H9 (cell line): ENCODE measurements at regions not wholly inside any gene's neighbourhood (a gene's known extent, or its start where the extent isn't known, plus 50 kb on each side); places are given as distances from the start of the nearest gene placed in this dataset.

Experiments
- DNase-seq: peaks from one replicate; pipeline ENCODE4 v3.0.0-alpha.2; 2017
- H2AFZ ChIP-seq: one replicate; pipeline ENCODE4 v1.6.1; 2013; ENCODE audit warnings: mild to moderate bottlenecking, low read length, control low read depth, moderate library complexity
- H2AK5ac ChIP-seq: 2 replicates; pipeline ENCODE4 v1.6.1; 2013; ENCODE audit warnings: low read length, control low read depth, mixed read lengths; ENCODE audit not compliant: insufficient read length
- H2BK120ac ChIP-seq: one replicate; pipeline ENCODE4 v1.6.1; 2013; ENCODE audit warnings: low read depth, mild to moderate bottlenecking, low read length, control low read depth, inconsistent platforms; ENCODE audit not compliant: poor library complexity, severe bottlenecking
- H2BK12ac ChIP-seq: 2 replicates; pipeline ENCODE4 v1.6.1; 2013; ENCODE audit warnings: low read length, control low read depth, mixed read lengths, low read depth; ENCODE audit not compliant: insufficient read length
- H2BK15ac ChIP-seq: 2 replicates; pipeline ENCODE4 v1.6.1; 2013; ENCODE audit warnings: low read depth, low read length, control low read depth
- H2BK20ac ChIP-seq: one replicate; pipeline ENCODE4 v1.6.1; 2013; ENCODE audit warnings: low read depth, mild to moderate bottlenecking, low read length, control low read depth, inconsistent platforms; ENCODE audit not compliant: poor library complexity, severe bottlenecking
- H2BK5ac ChIP-seq: 2 replicates; pipeline ENCODE4 v1.6.1; 2013; ENCODE audit warnings: low read length, control low read depth, mixed read lengths; ENCODE audit not compliant: insufficient read length
- H3K14ac ChIP-seq: 2 replicates; pipeline ENCODE4 v1.6.1; 2013; ENCODE audit warnings: low read length, control low read depth; ENCODE audit not compliant: insufficient read depth
- H3K18ac ChIP-seq: 2 replicates; pipeline ENCODE4 v1.6.1; 2013; ENCODE audit warnings: low read depth, mild to moderate bottlenecking, mixed read lengths, low read length, control low read depth; ENCODE audit not compliant: insufficient read length
- H3K23ac ChIP-seq: 2 replicates; pipeline ENCODE4 v1.6.1; 2013; ENCODE audit warnings: low read length, control low read depth, mixed read lengths, low read depth; ENCODE audit not compliant: insufficient read length
- H3K23me2 ChIP-seq: 2 replicates; pipeline ENCODE4 v1.6.1; 2013; ENCODE audit warnings: low read depth, mild to moderate bottlenecking, mixed read lengths, low read length, control low read depth; ENCODE audit not compliant: insufficient read length, poor library complexity, severe bottlenecking
- H3K27ac ChIP-seq: 2 replicates; pipeline ENCODE4 v1.5.1; 2013; ENCODE audit warnings: low read length, control low read depth, mixed read lengths, low read depth; ENCODE audit not compliant: insufficient read length
- H3K27me3 ChIP-seq: 2 replicates; pipeline ENCODE4 v1.6.1; 2013; ENCODE audit warnings: low read length, control low read depth, inconsistent platforms; ENCODE audit not compliant: insufficient read depth
- H3K4ac ChIP-seq: 2 replicates; pipeline ENCODE4 v1.6.1; 2013; ENCODE audit warnings: low read depth, mild to moderate bottlenecking, control low read depth, inconsistent platforms, low read length, moderate library complexity
- H3K4me1 ChIP-seq: 2 replicates; pipeline ENCODE4 v1.6.1; 2013; ENCODE audit warnings: low read length, control low read depth, inconsistent platforms; ENCODE audit not compliant: insufficient read depth
- H3K4me2 ChIP-seq: 2 replicates; pipeline ENCODE4 v1.6.1; 2013; ENCODE audit warnings: low read length, control low read depth, mixed read lengths; ENCODE audit not compliant: insufficient read length, insufficient read depth
- H3K56ac ChIP-seq: 2 replicates; pipeline ENCODE4 v1.6.1; 2013; ENCODE audit warnings: low read depth, mild to moderate bottlenecking, mixed read lengths, low read length, control low read depth; ENCODE audit not compliant: insufficient read length
- H3K79me1 ChIP-seq: 2 replicates; pipeline ENCODE4 v1.6.1; 2013; ENCODE audit warnings: low read depth, mild to moderate bottlenecking, moderate library complexity, low read length, control low read depth, inconsistent platforms; ENCODE audit not compliant: insufficient read depth, poor library complexity, severe bottlenecking
- H3K79me2 ChIP-seq: 2 replicates; pipeline ENCODE4 v1.6.1; 2013; ENCODE audit warnings: low read length, control low read depth, inconsistent platforms; ENCODE audit not compliant: insufficient read depth
- H3K9ac ChIP-seq: 2 replicates; pipeline ENCODE4 v1.6.1; 2013; ENCODE audit warnings: low read length, control low read depth, mixed read lengths; ENCODE audit not compliant: insufficient read length; ENCODE audit errors: extremely low read depth
- H3K9me3 ChIP-seq: one replicate; pipeline ENCODE4 v1.6.1; 2013; ENCODE audit warnings: low read depth, low read length, inconsistent platforms; ENCODE audit not compliant: control insufficient read depth
- H3T11ph ChIP-seq: one replicate; pipeline ENCODE4 v1.6.1; 2013; ENCODE audit warnings: mild to moderate bottlenecking, low read length, control low read depth, inconsistent platforms
- H4K20me1 ChIP-seq: one replicate; pipeline ENCODE4 v1.6.1; 2013; ENCODE audit not compliant: control insufficient read depth, insufficient read length, insufficient read depth
- H4K5ac ChIP-seq: 2 replicates; pipeline ENCODE4 v1.6.1; 2013; ENCODE audit warnings: low read depth, mild to moderate bottlenecking, mixed read lengths, low read length, control low read depth; ENCODE audit not compliant: insufficient read length
- H4K8ac ChIP-seq: replicated peaks from 2 replicates; pipeline ENCODE4 v1.6.1; 2013; ENCODE audit warnings: low read length, control low read depth, mixed read lengths, low read depth; ENCODE audit not compliant: insufficient read length
- H4K91ac ChIP-seq: 2 replicates; pipeline ENCODE4 v1.6.1; 2013; ENCODE audit warnings: low read depth, mild to moderate bottlenecking, moderate library complexity, mixed read lengths, low read length, control low read depth; ENCODE audit not compliant: insufficient read length
- H3K27ac Mint-ChIP-seq, 3 experiments: 2 replicates in 2 of 3; 3 replicates in 1 of 3; pipeline ENCODE4 v1.8.0; 2020 to 2021; ENCODE audit warnings: mixed read lengths in 3 of 3, mild to moderate bottlenecking in 1 of 3, moderate library complexity in 1 of 3
- H3K27me3 Mint-ChIP-seq: 2 replicates; pipeline ENCODE4 v1.8.0; 2021; ENCODE audit warnings: low read depth, mild to moderate bottlenecking, moderate library complexity, mixed read lengths
- H3K36me3 Mint-ChIP-seq, 3 experiments: 2 replicates in 2 of 3; 3 replicates in 1 of 3; pipeline ENCODE4 v1.8.0; 2020 to 2021; ENCODE audit warnings: low read depth in 3 of 3, mixed read lengths in 3 of 3; ENCODE audit not compliant: insufficient read depth in 1 of 3
- H3K4me1 Mint-ChIP-seq, 2 experiments: 2 replicates each; pipeline ENCODE4 v1.8.0; 2020; ENCODE audit warnings: mixed read lengths in 2 of 2
- H3K4me3 Mint-ChIP-seq, 2 experiments: 2 replicates in 1 of 2; 3 replicates in 1 of 2; pipeline ENCODE4 v1.8.0; 2020 to 2021; ENCODE audit warnings: mild to moderate bottlenecking in 2 of 2, mixed read lengths in 2 of 2, moderate library complexity in 1 of 2
- H3K9me3 Mint-ChIP-seq, 2 experiments: 2 replicates in 1 of 2; 3 replicates in 1 of 2; pipeline ENCODE4 v1.8.0; 2020; ENCODE audit warnings: mild to moderate bottlenecking in 2 of 2, mixed read lengths in 2 of 2, moderate library complexity in 1 of 2
- WGBS: extraction: QIAGEN DNeasy Blood & Tissue Kit; methylation state at CpG from one replicate; pipeline ENCODE4 v1.1.7; 2013; ENCODE audit warnings: missing lambda C conversion rate, low lambda C conversion rate, mixed read lengths; ENCODE audit not compliant: insufficient read length; ENCODE audit errors: extremely low coverage; 5-methylcytosine and 5-hydroxymethylcytosine counted together
- TF ChIP-seq, protein P1 (sequence below): fragments of 200-600 bp; sonication (generic); conservative IDR thresholded peaks from 3 replicates; pipeline ENCODE4 v1.8.0; 2021; ENCODE audit warnings: antibody characterized with exemption, mild to moderate bottlenecking

DNA sequence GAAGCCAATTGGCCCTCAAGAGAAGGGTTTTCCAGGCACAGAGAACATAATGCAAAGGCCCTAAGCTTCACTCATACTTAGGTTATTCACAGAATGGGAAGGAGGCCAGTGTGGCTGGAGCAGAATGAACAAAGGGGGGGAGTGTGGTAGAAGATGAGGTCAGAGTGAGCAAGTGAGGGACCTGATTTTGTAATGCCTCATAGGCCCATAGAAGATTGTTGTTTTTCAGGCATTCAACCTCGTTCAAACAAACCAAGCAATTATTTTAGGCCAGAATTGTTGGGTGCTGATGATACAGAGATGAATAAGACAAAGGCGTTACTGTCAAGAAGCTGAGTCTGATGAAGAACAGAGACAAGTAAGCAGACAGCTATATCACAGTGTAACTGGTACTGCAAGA, 54.5 kb upstream of the RAP1A start:
- no peaks in the 10 kb centered on the region; the same call in none of the 2 replicates for H3K27me3 Mint-ChIP-seq
- Histone ChIP-seq H3K18ac (no peak overlapping the region), H2BK15ac (no peak overlapping the region), H2AFZ (no peak overlapping the region), H3K4me2 (no peak overlapping the region), H3K4me1 (no peaks in the 10 kb centered on the region), H3K9ac (no peak overlapping the region), H3K23me2 (no peaks in the 10 kb centered on the region), H3K23ac (no peak overlapping the region), H3K79me2 (no peaks in the 10 kb centered on the region), H2BK20ac (no peak overlapping the region), H3K9me3 (no peaks in the 10 kb centered on the region), H2BK12ac (no peak overlapping the region), H3K27me3 (no peaks in the 10 kb centered on the region), H3K4ac (no peak overlapping the region), H2BK120ac (no peak overlapping the region), H3K27ac (no peak overlapping the region), H4K8ac (no peak overlapping the region), H3T11ph (no peak overlapping the region), H4K5ac (no peak overlapping the region), H2BK5ac (no peak overlapping the region), H3K79me1 (no peaks in the 10 kb centered on the region), H3K56ac (no peak overlapping the region), H2AK5ac (no peak overlapping the region), H4K20me1 (no peaks in the 10 kb centered on the region), H3K14ac (no peak overlapping the region), H4K91ac (no peak overlapping the region)
- TF ChIP-seq, protein P1, sequence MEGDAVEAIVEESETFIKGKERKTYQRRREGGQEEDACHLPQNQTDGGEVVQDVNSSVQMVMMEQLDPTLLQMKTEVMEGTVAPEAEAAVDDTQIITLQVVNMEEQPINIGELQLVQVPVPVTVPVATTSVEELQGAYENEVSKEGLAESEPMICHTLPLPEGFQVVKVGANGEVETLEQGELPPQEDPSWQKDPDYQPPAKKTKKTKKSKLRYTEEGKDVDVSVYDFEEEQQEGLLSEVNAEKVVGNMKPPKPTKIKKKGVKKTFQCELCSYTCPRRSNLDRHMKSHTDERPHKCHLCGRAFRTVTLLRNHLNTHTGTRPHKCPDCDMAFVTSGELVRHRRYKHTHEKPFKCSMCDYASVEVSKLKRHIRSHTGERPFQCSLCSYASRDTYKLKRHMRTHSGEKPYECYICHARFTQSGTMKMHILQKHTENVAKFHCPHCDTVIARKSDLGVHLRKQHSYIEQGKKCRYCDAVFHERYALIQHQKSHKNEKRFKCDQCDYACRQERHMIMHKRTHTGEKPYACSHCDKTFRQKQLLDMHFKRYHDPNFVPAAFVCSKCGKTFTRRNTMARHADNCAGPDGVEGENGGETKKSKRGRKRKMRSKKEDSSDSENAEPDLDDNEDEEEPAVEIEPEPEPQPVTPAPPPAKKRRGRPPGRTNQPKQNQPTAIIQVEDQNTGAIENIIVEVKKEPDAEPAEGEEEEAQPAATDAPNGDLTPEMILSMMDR = no peak
- no peaks in the 10 kb centered on the region; a peak in 1 of 5 replicates for H3K9me3 Mint-ChIP-seq
- no CpG with 5 or more reads among the region's 2 CpGs for WGBS
- DNase-seq = no peak
- no peak overlapping the region for H3K4me3 Mint-ChIP-seq
- H3K36me3 Mint-ChIP-seq = no peaks in the 10 kb centered on the region
- no peak overlapping the region for H3K27ac Mint-ChIP-seq
- H3K4me1 Mint-ChIP-seq = no peaks in the 10 kb centered on the region
